EL (cell line): ENCODE measurements at regions not wholly inside any gene's neighbourhood (a gene's known extent, or its start where the extent isn't known, plus 50 kb on each side); places are given as distances from the start of the nearest gene placed in this dataset.

Experiments
- DNase-seq: peaks from one replicate; pipeline ENCODE4 v3.0.0-alpha.2; 2016

DNA sequence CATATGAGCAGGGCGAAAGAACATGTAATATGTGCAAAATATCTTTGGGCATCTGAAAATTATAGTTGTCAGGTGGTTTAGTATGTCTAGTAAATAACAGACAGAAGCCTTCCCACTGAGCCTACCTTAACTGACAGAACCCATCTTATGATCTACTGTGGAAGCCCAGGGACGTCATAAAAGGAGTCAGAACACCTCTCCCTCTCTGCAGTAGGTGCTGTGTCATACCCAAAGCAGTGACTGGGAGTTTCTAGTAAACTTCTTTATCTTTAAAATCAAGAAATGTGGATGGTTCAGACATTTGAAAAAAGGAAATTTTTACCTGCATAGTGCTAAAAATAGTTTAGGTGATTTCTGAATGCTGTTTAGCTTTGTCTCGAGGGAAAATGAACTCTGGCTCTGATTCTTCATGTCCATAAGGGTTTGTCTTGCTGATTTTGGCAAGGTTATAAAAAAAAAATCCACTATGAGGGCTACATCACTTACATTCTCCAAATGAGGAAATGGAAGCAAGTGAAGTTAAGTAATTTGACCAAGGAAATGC is 104.0 kb downstream of the NUDT12 start:
- no peak for DNase-seq

DNA sequence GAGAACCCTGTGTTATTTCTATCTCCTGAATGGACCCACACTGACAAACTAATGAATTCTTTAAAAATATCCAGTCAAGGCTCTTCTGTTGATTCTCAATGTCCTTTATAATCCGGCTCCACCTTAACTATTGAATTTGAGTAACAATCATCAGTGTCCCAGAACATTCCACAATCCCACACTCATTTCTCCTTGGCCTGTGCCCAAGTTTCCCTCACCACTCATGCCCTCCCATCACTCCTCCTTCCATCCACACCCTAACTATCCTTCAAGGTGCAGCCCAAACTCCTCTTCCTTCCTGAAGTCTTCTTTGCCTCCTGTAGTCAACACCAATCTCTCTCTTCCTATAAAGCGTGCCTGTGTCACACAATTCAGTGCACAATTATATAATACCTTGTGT is 106.1 kb downstream of the NUDT12 start:
- DNase-seq = no peak

DNA sequence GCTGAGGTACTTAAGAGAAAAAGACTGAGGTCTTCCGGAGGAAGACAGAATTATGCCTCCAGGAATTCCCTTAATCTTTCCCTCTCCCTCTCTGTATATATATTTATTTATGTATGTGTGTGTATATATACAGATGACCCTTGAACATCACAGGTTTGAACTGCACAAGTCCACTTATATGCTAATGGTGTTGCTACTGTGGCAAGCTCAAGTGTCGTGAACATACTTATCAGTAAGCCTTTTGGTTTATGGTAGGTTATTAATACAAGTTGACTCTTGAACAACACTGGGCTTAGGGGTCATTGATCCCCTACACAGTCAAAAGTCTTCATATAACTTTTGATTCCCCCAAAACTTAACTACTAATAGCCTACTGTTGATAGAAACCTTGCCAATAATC is 106.8 kb downstream of the NUDT12 start:
- DNase-seq = no peak

DNA sequence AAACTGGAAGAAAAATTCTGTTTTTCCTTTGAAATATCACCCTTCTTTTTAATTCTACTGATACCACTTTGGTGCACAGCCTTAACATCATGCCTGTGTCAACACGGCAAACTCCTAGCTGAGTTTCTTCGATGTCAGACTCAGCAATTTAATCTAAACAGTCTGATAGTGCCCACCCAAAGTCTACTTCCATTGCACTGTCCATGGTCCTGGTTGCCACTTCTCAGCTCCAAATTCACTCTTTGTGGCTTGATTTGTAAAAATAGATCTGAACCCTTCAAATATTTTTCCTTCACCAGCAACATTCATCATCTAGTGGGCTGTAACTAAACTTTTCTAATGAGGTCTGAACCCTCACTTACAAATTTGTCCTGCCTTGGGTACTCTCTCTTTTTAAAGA is 107.8 kb downstream of the NUDT12 start:
- DNase-seq = no peak

DNA sequence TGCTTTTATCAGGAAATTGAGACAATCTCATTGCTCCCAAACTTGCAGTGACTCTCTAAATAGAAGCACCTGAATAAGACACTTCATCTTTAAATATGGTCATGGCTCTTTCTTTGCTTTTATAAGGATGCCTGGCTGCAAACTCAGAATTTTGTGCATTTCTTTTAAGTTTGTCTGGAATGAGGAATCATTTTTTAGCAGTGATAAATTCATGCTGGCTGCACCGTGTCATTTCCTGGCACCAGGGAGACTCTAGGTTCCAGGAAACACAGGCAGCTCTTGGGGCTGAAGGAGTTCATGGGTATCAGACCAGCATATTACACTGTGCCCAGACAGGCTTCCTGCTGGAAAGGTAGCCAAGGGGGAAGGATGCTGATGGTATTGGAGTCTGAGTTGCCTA is 109.9 kb downstream of the NUDT12 start:
- DNase-seq = peak; percentile 86

DNA sequence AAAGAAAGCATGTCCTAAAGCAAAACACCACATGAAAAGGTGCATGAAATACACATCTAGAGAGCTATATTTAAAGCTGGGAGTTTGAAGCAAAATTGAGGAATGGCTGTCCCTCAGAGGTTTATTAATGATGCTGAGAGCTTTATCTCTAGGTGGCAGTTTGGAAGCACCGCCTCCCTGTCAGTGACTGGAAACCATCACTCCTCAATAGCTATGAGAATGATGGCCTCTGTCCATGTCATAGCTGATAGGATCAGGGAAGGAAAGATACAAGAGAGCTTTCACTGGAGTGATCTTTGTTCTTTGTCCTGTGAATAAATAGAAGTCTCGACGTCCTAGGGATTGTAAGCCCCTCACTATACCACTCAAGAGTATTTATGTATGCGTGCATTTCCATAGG is 110.5 kb downstream of the NUDT12 start:
- no peak for DNase-seq

DNA sequence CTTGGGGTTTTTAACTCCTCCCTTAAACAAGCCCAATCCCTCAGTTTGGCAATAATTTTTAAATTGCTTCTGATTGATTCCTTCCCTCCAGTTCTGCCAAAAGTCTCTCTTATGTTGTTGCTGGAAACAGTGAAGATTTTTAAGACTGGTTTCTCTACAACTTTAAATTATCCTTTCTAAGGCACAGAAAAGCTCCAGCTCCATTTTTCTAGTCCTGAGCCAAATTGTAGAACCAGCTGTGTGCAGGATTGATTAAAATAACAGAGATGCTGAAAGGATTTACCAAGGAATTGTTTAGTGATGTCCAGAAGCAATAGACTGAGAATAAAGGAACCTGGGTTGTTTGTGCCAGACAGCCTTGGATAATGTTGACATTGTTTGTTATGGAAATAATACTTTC is 111.3 kb downstream of the NUDT12 start:
- no peak for DNase-seq

DNA sequence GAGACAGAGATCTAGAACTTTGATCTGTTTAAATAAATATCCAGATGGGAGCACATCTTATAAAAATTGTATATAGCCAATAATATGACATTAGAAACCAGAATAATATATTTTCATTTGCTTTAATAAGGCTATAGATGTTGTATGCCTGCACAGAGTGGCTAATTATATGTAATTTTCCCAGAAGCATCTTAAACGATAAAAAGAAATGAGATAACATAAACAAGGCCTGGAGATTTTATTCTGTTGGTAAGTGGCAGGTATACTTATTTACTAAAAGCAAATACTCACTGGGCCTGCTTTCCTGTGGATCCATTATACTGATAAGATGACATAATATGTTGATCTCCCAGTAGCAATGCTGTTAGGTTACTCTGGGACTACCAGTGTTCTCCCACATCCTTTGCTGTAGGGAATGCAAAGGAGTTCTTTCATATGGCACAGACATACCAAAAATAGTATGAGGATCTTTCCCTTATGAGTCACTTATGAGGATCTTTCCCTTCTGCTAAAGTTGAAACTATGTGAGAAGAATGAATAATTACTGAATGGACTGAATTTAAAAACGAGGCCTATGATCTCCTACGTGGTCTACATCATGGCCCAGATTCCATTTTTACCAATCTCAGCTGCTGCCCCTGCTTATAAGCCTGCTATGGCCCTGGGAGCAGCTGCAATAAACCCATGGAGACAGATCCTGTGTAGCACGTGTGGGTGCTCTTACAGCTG is 112.1 kb downstream of the NUDT12 start:
- DNase-seq = peak; percentile 95

DNA sequence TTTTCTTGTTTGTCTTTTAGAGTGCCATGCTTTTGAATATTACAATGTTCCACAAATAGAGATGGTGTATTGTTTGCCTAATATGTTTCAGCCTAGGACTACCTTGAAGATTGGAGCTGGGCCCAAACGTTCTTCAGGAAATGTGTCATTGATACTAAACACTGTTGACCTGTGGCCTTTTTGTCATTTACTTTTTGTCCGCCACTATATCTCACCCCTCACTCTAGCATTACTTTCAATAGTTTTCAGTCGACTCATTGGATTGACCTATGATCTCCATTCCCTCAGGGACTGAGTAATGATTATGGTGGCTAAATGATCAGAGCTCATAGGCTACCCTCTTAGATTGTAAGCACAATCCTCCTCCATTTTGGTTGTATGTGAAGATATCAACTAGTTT is 115.8 kb downstream of the NUDT12 start:
- DNase-seq = peak; percentile 73

DNA sequence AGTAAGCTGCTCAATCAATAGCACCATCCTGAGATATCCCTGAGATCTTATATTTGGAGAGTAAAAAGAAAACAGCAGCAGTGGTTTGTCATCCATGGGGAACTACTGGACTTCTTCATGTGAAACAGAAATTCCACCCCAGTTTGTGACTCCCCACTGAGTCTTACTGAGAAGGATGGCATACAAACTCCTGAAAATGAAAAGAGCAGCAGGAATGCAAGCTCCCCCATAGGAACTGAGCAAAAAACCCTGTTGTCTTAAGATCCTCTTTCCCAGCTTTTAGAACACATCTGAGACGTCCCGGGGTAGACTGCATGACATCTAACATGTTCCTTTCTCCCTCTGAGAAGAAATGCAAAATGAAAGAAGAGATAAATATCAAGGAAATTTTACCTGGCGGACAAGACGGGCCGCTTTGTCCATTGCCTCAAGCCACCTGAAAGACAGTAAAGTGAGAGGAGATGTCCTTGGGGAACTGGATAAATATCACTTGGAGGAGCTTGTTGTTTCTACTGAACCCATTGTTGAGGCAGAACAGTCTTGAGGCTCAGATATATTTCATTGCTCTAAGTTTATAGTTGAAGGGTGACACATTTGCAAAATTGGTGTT is 117.1 kb downstream of the NUDT12 start:
- no peak for DNase-seq

DNA sequence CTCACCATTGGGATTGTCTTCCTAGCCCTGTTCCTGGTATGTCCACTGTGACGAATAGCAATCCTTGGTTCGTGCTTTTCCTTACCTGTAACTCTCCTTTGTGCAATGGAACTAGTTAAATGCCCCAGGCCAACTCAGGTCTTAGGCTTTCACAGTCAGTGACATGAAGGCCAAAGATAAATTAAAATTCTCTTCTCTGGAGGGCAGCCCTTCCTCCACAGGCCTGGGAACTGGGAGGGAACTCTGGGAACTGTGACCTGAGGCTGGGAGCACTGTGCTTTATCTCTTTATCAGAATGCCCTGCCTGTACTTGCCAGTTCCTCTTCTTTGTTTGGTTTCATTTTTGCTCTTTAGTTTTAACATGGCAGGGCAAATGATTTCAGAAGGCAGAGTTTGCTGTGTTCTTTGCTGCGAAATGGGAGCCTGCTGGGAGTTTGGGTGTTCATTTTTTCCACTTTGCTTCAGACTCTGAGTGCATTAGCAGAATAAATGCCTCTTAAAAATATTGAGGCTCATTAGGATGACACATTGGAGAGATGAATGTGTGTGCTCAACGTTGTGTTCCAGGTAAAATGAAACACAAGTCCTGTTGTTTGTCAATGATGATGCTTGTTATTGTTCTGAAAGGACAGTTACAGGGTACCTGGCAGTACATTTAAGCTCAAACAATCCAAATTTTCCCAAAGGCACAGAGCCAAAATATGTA is 118.1 kb downstream of the NUDT12 start:
- peak; percentile 65 for DNase-seq

DNA sequence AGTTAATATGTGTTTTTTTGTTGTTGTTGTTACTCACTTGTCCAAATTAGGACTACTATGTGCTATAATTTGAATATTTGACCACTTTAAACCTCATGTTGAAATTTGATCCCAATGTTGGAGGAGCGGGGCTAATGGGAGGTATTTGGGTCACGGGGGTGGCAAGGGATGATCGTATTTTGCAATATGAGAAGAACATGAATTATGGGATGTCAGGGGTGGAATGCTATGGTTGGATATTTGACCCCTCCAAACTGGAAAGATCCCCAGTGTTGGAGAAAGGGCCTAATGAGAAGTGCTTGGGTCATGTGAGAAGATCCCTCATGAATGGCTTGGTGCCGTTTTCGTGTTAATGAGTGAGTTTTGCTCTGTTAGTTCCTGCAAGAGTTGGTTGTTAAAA is 119.8 kb downstream of the NUDT12 start:
- no peak for DNase-seq

DNA sequence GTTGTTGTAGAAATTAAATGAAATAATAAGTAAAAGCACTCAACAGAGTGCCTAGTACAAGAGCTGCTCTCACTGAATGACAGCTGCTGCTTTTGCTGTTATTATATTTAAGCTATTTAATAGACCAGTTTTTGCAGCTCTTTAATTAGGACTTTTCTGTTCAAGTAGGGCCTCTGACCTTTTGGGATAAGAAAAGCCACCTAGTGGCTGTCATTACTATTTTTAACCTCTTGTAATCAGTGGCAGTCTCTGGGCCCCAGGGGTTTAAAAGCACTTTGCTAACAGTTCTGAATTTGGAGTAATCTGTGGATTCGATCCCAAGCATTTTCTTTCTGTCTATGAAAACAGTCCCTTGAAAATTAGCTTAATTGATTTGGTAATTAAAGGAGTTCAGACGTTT is 121.1 kb downstream of the NUDT12 start:
- no peak for DNase-seq

DNA sequence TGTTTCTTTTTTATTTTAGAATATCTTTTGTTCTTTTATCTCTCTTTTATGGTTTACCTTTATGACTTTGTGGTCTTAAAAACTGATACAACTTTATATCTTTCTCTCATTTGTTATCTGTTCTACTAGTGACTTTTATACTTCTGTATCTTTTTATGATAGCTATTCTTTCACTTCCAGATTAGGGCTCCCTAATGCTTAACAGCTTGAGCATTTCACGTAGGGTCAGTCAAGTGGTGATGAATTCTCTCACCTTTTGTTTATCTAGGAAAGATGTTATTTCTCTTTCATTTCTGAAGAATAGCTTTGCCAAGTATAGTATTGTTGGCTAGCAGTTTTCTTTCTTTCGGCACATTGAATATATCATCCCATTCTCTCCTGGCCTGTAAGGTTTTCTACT is 123.6 kb downstream of the NUDT12 start:
- DNase-seq = no peak

DNA sequence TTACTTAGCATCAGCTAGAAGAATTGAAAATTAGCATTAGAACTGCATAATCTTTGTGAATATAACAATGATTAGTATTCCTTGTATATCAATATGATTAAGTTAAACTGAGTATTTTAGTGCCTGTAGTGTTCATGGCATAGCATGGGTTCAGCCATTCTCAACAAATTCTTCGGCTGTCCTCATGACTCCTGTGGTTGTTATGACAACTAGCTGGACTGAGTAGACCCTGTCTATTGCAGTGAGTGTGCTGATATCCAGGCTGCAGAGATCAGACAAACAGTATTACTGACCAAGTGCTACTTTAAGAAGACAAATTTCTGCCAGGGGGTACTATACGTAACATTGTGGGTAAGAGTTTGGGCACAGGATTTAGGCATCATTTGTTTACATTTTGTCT is 125.9 kb downstream of the NUDT12 start:
- no peak for DNase-seq

DNA sequence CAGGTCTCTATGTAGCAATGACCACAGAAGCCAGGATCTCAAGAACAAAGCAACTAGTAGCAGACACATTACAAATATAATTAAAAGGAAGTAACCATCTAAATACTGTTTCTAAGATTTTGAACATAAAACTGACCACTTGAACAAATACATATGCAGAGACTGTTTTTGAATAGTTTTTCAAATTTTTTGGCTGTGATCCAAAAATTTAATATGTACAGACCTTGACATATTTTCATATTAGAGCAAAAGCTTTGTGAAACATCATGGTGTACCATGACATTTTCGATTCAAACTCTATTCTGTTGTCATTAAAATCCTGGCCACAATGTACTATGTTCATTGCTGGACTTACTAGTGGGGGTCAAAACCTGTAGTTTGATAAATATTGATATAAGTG is 126.5 kb downstream of the NUDT12 start:
- no peak for DNase-seq

DNA sequence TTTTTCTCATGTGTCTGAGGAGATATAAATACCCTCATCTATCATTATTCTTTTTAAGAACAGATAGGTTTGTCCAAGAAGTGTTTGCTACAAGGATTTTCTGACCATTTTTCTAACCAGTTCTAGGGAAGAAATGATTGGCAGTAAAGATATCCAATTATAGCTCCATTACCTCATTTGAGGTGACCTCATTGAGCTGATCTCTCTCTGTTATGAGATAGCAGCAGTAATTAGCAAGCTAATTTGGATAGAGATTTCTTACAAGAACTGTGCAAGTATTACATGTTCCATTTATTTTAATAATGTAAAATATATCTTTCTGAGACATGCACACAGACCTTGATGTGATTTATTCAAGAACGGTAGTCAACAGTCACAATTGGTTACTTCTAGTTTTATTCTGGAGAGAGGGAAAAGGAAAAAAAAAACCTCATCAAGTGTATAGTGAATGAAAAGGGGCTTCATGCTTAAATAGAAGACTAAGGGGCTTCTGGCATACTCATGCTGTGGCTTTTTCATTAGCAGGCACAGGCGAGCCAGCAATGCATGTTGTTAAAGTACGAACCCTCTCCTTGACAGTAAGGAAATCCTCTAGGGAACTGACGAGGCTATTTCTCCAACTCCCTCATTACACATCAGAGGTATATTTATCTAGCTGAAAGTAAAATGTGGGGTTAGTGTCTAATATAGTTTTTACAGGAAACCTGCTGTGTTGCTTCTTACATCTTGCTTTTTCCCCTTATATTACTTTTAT is 127.3 kb downstream of the NUDT12 start:
- no peak for DNase-seq

DNA sequence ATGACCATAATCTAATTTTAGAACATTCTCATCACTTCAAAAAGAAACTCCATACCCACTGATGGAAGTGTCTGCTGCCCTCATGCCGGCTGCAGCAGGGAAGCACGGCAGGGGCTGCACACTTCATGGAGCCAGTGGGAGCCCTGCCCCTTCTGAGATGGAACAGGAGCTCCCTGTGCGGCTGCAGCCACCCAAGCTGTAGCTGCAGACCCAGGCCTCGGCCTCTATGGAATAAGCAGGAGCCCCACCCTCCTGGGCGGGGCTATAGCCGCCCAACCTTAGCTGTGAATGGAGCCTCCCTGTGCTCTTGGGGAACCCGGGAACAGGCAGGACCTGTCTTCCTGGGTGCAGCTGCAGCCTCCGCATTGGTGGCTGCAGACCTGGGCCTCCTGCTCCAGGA is 128.5 kb downstream of the NUDT12 start:
- no peak for DNase-seq

DNA sequence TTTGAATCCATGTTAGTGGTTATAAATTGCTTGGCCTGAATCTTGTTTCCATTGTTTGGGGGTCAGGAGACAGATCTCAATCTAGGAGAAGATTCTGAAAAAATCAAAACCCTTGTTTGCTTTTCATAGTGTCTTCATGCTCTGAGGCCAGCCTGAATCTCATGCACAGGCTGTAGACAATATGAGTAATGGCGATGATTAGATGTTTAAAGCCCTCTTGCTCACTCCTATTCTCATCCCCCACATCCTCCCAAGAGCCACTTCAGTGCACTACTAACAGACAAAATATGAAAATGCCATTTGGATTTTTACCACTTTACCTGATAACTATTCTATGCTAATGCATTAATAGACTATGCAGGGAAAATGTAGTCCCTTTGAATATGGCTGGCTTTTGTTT is 129.4 kb downstream of the NUDT12 start:
- peak; percentile 60 for DNase-seq

DNA sequence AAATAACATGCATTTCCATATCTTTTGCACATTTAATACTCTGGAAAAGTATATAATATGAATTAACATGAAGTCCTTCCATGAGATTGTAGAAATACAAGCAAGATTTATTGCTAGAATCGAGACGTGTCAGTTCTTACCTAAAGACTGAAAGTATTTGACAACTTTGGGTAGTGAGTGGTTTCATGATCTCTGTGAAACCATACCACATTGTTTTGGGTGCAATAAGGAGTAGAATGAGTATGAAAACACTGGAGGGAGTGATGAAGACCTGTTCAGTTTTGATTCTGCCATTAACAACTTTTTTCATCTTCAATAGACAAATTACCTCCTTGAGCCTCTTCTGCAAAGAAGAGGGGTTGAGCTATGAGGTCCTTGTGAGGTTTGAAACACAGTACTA is 133.7 kb downstream of the NUDT12 start:
- DNase-seq = no peak

DNA sequence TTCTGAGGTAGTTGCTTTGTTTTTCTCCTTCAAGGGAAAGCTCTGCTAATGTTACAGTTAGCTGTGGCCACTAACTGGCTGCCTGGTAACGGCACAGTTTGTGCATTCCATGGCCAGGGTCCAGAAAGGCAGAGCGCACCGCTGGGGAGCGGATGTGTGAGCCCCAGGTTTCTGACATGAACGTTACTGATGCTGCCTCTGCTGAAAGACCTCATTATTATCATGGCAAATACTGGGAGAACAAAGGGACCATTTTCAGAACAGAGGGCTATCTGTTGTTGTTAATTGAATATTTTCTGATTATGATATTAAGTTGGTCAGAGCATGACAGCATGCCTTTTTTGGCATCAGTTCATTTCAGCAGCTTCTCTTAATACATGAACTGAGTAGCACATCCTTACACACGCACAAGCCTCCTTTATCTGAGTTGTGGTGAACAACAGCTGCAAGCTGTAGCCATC is 134.1 kb downstream of the NUDT12 start:
- DNase-seq = peak; percentile 88

DNA sequence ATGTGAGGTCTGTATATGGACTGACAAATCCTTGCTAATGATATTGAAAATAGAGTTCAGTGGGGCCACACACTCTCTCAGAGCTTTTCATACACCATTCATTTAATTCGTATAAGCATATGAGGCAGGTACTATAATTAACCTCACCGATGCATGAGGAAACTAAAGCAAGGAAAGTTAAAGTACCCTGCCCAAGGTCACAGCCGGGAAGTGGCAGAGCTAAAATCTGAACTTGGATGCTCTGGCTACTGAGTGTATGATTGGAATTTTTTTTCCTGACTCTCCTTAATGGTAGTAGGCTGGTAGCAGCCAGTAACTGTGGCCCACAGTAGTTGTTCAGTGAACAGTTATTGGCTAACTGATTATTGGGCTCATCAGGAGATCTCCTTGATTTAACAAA is 135.3 kb downstream of the NUDT12 start:
- no peak for DNase-seq
